HG03558 (cell line): ENCODE measurements at regions not wholly inside any gene's neighbourhood (a gene's known extent, or its start where the extent isn't known, plus 50 kb on each side); places are given as distances from the start of the nearest gene placed in this dataset.

Experiments
- ATAC-seq: cut with Tn5 transposase; IDR thresholded peaks from one replicate; pipeline ENCODE4 v1.9.1; 2021; ENCODE audit warnings: moderate number of reproducible peaks; ENCODE audit not compliant: unreplicated experiment; ENCODE audit errors: extremely low read depth

- ATAC-seq: no peak
Measured at GRCh38 chr2:126419403-126419802, 236.6 kb upstream of the GYPC start.

DNA sequence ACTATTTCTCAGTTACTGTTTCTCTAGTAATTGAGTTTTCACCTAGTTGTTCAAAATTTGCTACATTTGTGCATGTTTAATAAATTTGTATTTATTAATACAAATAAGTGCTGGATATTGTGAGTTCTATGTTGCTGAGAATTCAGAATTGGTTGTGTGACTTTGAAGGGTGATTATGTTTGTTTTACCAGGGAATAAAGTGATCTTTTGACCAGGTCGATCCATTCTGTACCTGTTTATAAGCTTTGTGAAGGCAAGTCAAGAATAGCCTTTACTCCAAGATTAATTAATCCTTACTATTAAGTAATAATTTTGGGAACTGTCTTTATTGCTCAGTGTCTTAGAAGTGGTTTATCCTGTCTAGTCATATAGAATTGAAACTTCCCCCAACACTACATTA is 230.0 kb upstream of the GYPC start:
- no peak for ATAC-seq

DNA sequence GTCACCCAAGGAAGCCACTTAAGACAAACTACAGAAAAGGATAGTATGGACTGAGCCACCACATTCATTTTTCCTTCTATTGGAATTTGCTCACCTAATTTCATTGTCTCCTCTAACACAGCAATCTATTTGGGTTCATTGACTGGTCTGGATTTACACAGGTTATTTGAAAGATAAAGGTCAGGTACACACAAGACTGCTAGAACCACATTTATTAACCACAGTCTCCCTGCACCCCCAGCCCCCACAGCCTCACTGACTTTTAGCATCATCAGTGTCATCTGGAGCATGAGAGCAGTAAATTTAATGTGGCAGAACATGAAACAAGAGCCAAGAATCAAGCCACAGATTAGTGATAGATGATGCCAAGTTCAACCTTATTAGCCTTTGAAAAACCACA is 226.9 kb upstream of the GYPC start:
- ATAC-seq: no peak

GRCh38 chr2:126431136-126431535 is 224.8 kb upstream of the GYPC start:
- ATAC-seq: no peak

GRCh38 chr2:126436411-126436810 is 219.5 kb upstream of the GYPC start:
- ATAC-seq: no peak

DNA sequence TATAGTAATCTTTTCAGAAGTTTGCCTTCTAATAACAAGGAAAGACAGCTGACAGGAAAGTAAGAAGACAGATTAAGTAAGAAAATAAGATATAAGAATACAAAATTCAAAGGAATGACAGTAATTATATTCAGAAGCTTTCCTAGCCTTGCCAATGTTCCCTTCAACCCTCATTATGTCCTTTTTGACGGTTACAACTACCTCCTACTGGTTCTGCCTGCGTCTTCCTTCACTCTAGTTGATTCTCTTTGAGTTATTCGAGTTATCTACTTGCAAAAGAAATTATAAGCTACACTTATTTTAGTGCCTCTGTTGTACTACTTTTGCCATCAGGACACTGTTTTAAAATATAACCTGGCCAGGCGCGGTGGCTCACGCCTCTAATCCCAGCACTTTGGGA is 218.9 kb upstream of the GYPC start:
- no peak for ATAC-seq

GRCh38 chr2:126444512-126444911 is 211.4 kb upstream of the GYPC start:
- no peak for ATAC-seq

GRCh38 chr2:126446106-126446695 is 209.8 kb upstream of the GYPC start:
- no peak for ATAC-seq

- ATAC-seq: no peak
Measured at GRCh38 chr2:126448611-126449010, 207.3 kb upstream of the GYPC start.

GRCh38 chr2:126449677-126450076 is 206.3 kb upstream of the GYPC start:
- peak; percentile 89 for ATAC-seq

DNA sequence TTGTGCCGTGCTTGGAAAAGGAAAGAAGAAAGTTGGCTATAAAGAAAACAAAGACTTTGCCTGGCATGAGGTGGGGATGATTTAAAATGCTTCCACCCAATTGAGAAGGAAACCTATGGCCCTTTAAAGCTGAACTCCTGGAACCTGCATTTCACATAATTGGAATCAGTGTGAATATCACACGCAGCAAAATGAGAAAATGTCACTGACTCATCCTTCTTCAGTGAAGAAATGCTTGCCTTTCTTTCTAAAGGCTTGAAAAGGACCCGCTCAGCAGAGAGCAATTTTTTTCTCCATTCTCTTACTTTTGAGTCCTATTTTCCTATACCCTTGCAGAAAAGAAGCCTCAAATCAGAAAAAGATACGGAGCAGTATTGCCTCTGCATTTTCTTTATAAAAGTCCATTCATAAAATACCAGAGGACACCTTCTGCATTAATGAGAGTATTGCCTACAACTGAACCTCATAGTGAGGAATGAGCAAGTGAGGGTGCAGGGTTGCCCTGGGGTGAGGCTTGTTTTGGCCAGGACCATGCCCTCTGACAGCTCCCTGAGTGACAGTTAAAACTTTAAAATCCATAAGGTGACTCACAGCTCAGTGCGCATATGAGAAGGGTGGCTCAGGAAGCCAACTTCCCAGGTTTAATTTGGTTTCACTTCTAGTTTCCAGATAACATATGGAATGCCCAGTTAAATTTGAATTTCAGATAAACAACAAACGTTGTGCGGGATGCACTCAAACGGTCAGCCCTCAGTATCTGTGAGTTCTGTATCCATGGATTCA is 191.9 kb upstream of the GYPC start:
- ATAC-seq: no peak

DNA sequence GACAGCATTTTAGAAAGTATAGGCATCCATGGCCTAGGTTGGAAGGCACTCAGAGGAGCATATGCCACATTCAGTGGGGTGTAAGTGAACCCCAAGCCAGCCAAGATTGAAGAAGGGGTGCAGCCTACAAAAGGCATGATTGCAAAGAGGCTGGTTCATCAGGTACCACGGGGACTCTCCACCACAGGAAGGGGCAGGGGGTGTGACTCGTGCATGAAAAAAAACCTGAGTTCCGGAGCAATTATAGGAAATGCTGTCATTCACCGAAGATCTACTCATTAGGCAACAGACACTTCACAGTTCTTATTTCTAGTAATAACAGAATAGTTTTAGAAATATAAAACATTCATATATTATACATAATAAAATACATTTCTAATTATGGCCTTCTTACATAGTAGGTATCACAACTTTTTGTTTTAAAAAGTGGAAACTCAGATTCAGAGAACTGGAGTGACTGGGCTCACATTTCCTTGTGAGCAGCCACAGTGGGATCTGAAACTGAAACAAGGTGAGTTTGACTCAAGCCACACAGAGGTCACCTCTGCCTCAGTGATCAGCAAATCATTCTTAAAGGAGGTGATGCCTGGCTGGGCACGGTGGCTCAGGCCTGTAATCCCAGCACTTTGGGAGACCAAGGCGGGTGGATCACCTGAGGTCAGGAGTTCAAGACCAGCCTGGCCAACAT is 188.4 kb upstream of the GYPC start:
- ATAC-seq: peak; percentile 91

- no peak for ATAC-seq
Measured at GRCh38 chr2:126475031-126475430, 180.9 kb upstream of the GYPC start.

DNA sequence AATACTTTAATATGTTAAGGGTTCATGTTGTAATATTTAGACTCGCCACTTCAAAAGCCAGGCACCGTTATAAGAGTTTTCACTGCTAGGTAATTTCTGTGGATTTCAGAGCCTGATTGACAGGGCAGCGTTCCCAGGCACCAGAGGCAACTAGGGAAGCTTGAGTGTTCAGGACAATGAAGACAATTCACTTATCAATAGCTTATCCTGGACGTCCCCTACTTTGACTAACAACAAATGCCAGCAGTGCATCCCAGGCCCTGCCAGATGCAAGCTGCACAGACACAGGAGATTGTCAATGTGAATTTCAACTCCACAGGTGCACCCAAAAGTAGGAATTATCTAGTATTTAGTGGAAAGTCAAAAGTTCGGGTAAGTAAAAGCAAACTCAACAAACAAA is 179.3 kb upstream of the GYPC start:
- ATAC-seq: no peak

- no peak for ATAC-seq
Measured at GRCh38 chr2:126480033-126480432, 175.9 kb upstream of the GYPC start.

DNA sequence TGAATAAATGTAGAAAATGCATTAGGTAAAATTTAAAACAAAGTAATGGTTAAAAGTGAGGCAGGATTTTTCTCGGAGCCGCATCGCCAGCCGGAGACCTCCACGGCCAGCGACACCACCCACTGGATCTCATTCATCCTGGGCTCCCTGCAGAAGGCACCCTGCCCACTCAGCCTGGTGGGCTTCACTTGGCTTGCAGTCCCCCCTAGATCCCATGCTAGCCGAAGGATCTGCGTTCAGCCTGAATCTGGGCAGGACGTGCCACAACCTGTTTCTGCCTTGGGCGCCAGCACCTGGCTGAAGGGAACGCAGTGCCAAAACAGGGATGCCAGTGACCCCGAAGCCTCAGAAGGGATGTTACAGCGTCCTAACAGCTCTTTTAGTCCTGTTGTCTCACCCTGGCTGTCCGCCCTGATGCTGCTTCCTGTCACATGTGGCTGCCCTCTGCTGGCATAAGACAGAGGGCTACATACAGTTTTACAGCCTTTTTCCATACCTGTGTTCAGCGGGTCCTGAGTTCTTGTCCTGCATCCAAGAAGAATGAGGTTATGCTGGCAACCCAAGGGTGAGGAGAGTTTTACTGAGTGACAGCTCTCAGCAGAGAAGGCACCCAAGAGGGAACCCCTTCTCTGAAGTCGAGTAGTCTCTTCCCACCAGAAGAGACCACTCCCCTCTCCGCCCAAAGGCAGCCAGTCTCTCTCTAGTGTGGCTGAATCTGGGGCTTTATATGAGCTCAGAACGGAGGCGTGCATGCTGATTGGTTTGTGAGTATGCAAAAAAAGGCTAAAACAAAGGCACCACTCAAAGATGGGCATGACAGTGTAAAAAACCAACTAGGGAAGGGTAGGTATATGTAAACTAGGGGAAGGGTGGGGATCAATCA is 173.1 kb upstream of the GYPC start:
- no peak for ATAC-seq

- ATAC-seq: no peak
Measured at GRCh38 chr2:126494593-126494992, 161.4 kb upstream of the GYPC start.

DNA sequence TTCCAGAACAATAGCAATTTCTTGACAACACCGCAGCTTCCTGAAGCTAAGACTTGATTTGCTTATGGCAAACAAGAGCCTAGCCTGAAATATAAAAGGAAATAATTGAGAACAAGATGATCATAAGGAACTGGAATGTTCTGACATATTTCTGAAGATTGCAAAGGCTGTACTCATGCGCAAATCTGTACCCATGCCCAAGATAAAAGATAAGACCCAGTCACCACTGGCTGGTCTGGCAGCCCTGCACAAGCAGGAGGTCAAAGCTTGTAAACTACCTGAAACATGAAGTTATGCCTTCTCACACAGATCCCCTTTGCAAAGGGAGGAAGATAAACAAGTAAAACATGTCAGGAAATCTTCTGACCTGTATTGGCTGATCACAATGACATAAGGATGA is 160.8 kb upstream of the GYPC start:
- ATAC-seq: no peak

- peak; percentile 89 for ATAC-seq
Measured at GRCh38 chr2:126496493-126496892, 159.5 kb upstream of the GYPC start.

GRCh38 chr2:126503476-126503875 is 152.5 kb upstream of the GYPC start:
- no peak for ATAC-seq

- no peak for ATAC-seq
Measured at GRCh38 chr2:126504949-126505348, 151.0 kb upstream of the GYPC start.
